Endothelial cell of umbilical vein (primary cell): ENCODE measurements at regions not wholly inside any gene's neighbourhood (a gene's known extent, or its start where the extent isn't known, plus 50 kb on each side); places are given as distances from the start of the nearest gene placed in this dataset.

ENCODE experiments used
- BruUV-seq: library from RNA; stranded (reverse); fragments of 400-500 nt; replicated peaks from 2 replicates; lab custom pipeline; 2021; lab: Mats Ljungman, UMichigan
- CTCF ChIA-PET: fragments of 300-600, 350-600 bp; sonication (Branson Sonifier 250); formaldehyde crosslinking; loops from one replicate; lab custom pipeline; 2021; ENCODE audit warnings: antibody characterized with exemption, inconsistent platforms; lab: Charles Lee
- POLR2A ChIA-PET: fragments of 300-600, 350-600 bp; sonication (Branson Sonifier 250); formaldehyde crosslinking; loops from one replicate; lab custom pipeline; 2021; ENCODE audit warnings: antibody characterized with exemption, inconsistent platforms; lab: Charles Lee
- DNase-seq: peaks from one replicate; pipeline ENCODE4 v3.0.0-alpha.2; 2011; ENCODE audit warnings: low read depth, low spot score
- FAIRE-seq: peaks from 2 replicates; lab custom pipeline; 2011; peaks lifted over from hg19 to GRCh38; lab: Jason Lieb, UNC
- H2AFZ ChIP-seq: 2 replicates; pipeline ENCODE4 v1.6.0; 2012; ENCODE audit warnings: low read depth, low read length, control low read depth, inconsistent platforms
- H3K27ac ChIP-seq: 2 replicates; pipeline ENCODE4 v1.5.1; 2011; ENCODE audit warnings: low read depth, mild to moderate bottlenecking, control low read depth, low read length, moderate library complexity; ENCODE audit not compliant: insufficient read depth
- H3K27me3 ChIP-seq, 2 experiments: 2 replicates each; pipeline versions ENCODE4 v1.6.0 to v1.6.1; 2011; ENCODE audit warnings: low read length in 2 of 2, mixed read lengths in 1 of 2; ENCODE audit not compliant: control insufficient read depth in 2 of 2, insufficient read depth in 2 of 2
- H3K36me3 ChIP-seq, 2 experiments: 2 replicates in 1 of 2; 3 replicates in 1 of 2; pipeline ENCODE4 v1.5.1; 2011; ENCODE audit warnings: low read length in 2 of 2, mild to moderate bottlenecking in 1 of 2, moderate library complexity in 1 of 2; ENCODE audit not compliant: control insufficient read depth in 2 of 2, insufficient read depth in 2 of 2; ENCODE audit errors: extremely low read depth in 1 of 2
- H3K4me1 ChIP-seq: 3 replicates; pipeline ENCODE4 v1.5.1; 2011; ENCODE audit warnings: mild to moderate bottlenecking, low read length; ENCODE audit not compliant: control insufficient read depth, insufficient read depth; ENCODE audit errors: extremely low read depth
- H3K4me2 ChIP-seq: 2 replicates; pipeline ENCODE4 v1.6.1; 2011; ENCODE audit warnings: low read length, control low read depth, mixed read lengths; ENCODE audit not compliant: insufficient read depth
- H3K4me3 ChIP-seq, 3 experiments: fragments of 200-600 bp in 1 of 3; sonication (generic), shearing (Covaris generic) in 1 of 3; replicated peaks in 1 of 3; 2 replicates each; pipeline ENCODE4 v1.5.1; 2011 to 2016; ENCODE audit warnings: control low read depth in 3 of 3, low read length in 3 of 3, mild to moderate bottlenecking in 2 of 3, inconsistent platforms in 1 of 3, low read depth in 1 of 3, moderate library complexity in 1 of 3; ENCODE audit not compliant: insufficient read depth in 1 of 3
- H3K79me2 ChIP-seq: 2 replicates; pipeline ENCODE4 v1.6.0; 2012; ENCODE audit warnings: low read length, inconsistent platforms; ENCODE audit not compliant: control insufficient read depth, insufficient read depth
- H3K9ac ChIP-seq: replicated peaks from 2 replicates; pipeline ENCODE3; 2011; ENCODE audit warnings: low read length, control low read depth; ENCODE audit not compliant: insufficient read depth; ENCODE audit errors: extremely low read depth
- H3K9me1 ChIP-seq: replicated peaks from 3 replicates; pipeline ENCODE4 v1.6.0; 2011; ENCODE audit warnings: mild to moderate bottlenecking, low read length; ENCODE audit not compliant: control insufficient read depth, insufficient read depth; ENCODE audit errors: extremely low read depth
- H3K9me3 ChIP-seq: replicated peaks from 2 replicates; pipeline ENCODE4 v1.5.1; 2012; ENCODE audit warnings: low read length, inconsistent platforms; ENCODE audit not compliant: control insufficient read depth, insufficient read depth
- H4K20me1 ChIP-seq: replicated peaks from 2 replicates; pipeline ENCODE3; 2011; ENCODE audit warnings: mild to moderate bottlenecking, low read length; ENCODE audit not compliant: control insufficient read depth, insufficient read depth; ENCODE audit errors: extremely low read depth
- EZH2 ChIP-seq: IDR thresholded peaks from 2 replicates; pipeline ENCODE4 v1.6.1; 2012; ENCODE audit warnings: borderline replicate concordance, low read depth, mild to moderate bottlenecking, moderate library complexity, low read length, inconsistent platforms; ENCODE audit not compliant: severe bottlenecking
- FOS ChIP-seq: IDR thresholded peaks from 2 replicates; pipeline ENCODE4 v1.6.1; 2011; ENCODE audit warnings: mild to moderate bottlenecking, low read length, moderate library complexity, borderline replicate concordance; ENCODE audit not compliant: insufficient read depth
- GATA2 ChIP-seq: IDR thresholded peaks from 2 replicates; pipeline ENCODE4 v1.7.0; 2011; ENCODE audit warnings: low read depth, mild to moderate bottlenecking, moderate library complexity, mixed read lengths, low read length; ENCODE audit not compliant: insufficient read length, insufficient read depth
- JUN ChIP-seq: IDR thresholded peaks from 2 replicates; pipeline ENCODE4 v1.6.1; 2011; ENCODE audit warnings: borderline replicate concordance, low read depth; ENCODE audit not compliant: insufficient read length, insufficient read depth
- MAX ChIP-seq: IDR thresholded peaks from 2 replicates; pipeline ENCODE4 v1.6.1; 2011; ENCODE audit not compliant: insufficient read depth, insufficient read length
- MYC ChIP-seq: IDR thresholded peaks from one replicate; pipeline ENCODE4 v1.6.1; 2011; ENCODE audit warnings: mild to moderate bottlenecking, low read depth, low read length
- POLR2A ChIP-seq: IDR thresholded peaks from 2 replicates; pipeline ENCODE4 v1.6.1; 2012; ENCODE audit warnings: low read depth, mild to moderate bottlenecking, control low read depth, low read length
- POLR2AphosphoS5 ChIP-seq: IDR thresholded peaks from 2 replicates; pipeline ENCODE4 v1.6.1; 2012; ENCODE audit warnings: low read depth, mild to moderate bottlenecking, control low read depth, low read length, moderate library complexity; ENCODE audit not compliant: insufficient read depth
- dilution Hi-C: fragments of 300-500 bp; cut with MboI; formaldehyde crosslinking; loops from one replicate; pipeline ENCODE4 v1.15.0; 2019; ENCODE audit warnings: low sequenced_read_pairs; ENCODE audit not compliant: extremely low pct_ligation_motif_present
- intact Hi-C: fragments of 100-400 bp; cut with micrococcal nuclease; formaldehyde crosslinking; loops from one replicate; pipeline ENCODE4 v1.10.0; 2022
- TF ChIP-seq, protein P1 (sequence below), 2 donors: IDR thresholded peaks; 1 replicate in 1 of 2; 2 replicates in 1 of 2; pipeline ENCODE4 v1.5.1; 2011; ENCODE audit warnings: low read length in 2 of 2, mild to moderate bottlenecking in 2 of 2, moderate library complexity in 2 of 2, control low read depth in 1 of 2, inconsistent platforms in 1 of 2, low read depth in 1 of 2; ENCODE audit not compliant: insufficient read depth in 1 of 2; ENCODE audit errors: extremely low read depth in 1 of 2

DNA sequence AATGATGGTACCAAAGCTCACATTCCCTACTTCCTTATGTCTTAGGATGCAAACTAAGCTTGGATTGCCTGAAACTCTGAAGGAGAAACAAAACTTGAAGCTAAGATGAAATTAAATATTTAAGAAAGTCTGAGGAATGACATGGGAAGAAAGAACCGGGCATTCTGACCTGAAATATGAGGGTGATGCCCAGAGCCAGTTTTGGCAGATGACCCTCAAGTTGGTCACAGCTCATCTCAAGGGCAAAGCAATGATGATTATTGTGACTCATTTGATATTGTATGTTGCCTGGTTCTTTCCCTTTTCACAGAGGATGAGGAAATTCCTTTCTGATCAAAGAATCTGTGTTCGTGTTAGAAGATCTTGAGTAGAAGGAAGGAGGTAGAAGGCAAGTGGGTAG, 96.0 kb upstream of the NHS start:
- dilution Hi-C loops = no loop called here
- TF ChIP-seq GATA2 (no peak), JUN (no peak), FOS (no peak), POLR2AphosphoS5 (no peak), MAX (no peak), EZH2 (no peak), MYC (no peak), POLR2A (no peak)
- TF ChIP-seq, protein P1, sequence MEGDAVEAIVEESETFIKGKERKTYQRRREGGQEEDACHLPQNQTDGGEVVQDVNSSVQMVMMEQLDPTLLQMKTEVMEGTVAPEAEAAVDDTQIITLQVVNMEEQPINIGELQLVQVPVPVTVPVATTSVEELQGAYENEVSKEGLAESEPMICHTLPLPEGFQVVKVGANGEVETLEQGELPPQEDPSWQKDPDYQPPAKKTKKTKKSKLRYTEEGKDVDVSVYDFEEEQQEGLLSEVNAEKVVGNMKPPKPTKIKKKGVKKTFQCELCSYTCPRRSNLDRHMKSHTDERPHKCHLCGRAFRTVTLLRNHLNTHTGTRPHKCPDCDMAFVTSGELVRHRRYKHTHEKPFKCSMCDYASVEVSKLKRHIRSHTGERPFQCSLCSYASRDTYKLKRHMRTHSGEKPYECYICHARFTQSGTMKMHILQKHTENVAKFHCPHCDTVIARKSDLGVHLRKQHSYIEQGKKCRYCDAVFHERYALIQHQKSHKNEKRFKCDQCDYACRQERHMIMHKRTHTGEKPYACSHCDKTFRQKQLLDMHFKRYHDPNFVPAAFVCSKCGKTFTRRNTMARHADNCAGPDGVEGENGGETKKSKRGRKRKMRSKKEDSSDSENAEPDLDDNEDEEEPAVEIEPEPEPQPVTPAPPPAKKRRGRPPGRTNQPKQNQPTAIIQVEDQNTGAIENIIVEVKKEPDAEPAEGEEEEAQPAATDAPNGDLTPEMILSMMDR (IDR thresholded peaks at IDR 0.05; ENCODE audit: extremely low read depth in 1 of 2, insufficient read depth in 1 of 2, low read depth in 1 of 2, low read length in 2 of 2) = no peak

More for the DNA sequence above, 96.0 kb upstream of the NHS start:
- CTCF ChIA-PET = no interaction called here
- no peaks in the 10 kb centered on the region for H3K79me2 ChIP-seq
- H3K9me3 ChIP-seq = no peaks in the 10 kb centered on the region
- no TSS peak for BruUV-seq
- H3K4me1 ChIP-seq = no peaks in the 10 kb centered on the region
- H3K9me1 ChIP-seq = no peaks in the 10 kb centered on the region
- DNase-seq = no peak
- H3K4me2 ChIP-seq = no peak overlapping the region
- no peak for FAIRE-seq
- H3K27me3 ChIP-seq = no peaks in the 10 kb centered on the region
- no peaks in the 10 kb centered on the region for H3K36me3 ChIP-seq
- no peak overlapping the region for H2AFZ ChIP-seq
- intact Hi-C loops = no loop called here
- no peaks in the 10 kb centered on the region for H4K20me1 ChIP-seq
- POLR2A ChIA-PET = no interaction called here
- no peak overlapping the region for H3K9ac ChIP-seq
- no peak overlapping the region for H3K4me3 ChIP-seq
- no peak overlapping the region for H3K27ac ChIP-seq
